OCI-M2 (cell line): ENCODE measurements at regions not wholly inside any gene's neighbourhood (a gene's known extent, or its start where the extent isn't known, plus 50 kb on each side); places are given as distances from the start of the nearest gene placed in this dataset.
"Not testable (repeated sequence)": the region's sequence is repeated elsewhere in the genome, so short reads cannot be mapped to it uniquely, and the experiment has no call there.

Source experiments
- DNase-seq: peaks from one replicate; lab custom pipeline; 2025; ENCODE audit not compliant: unreplicated experiment; lab: John Stamatoyannopoulos, UW

- no peak for DNase-seq
These were observed 424.0 kb upstream of the NECTIN3 start for GRCh38 chr3:110647586-110647985.

GRCh38 chr3:110650741-110651140, 420.9 kb upstream of the NECTIN3 start:
- no peak for DNase-seq

- DNase-seq = no peak
These were observed 416.6 kb upstream of the NECTIN3 start for GRCh38 chr3:110654843-110655502.

- DNase-seq = no peak
These were observed 415.1 kb upstream of the NECTIN3 start for GRCh38 chr3:110656394-110657025.

GRCh38 chr3:110664148-110664547, 407.5 kb upstream of the NECTIN3 start:
- DNase-seq = no peak

GRCh38 chr3:110666495-110666894, 405.1 kb upstream of the NECTIN3 start:
- no peak for DNase-seq

GRCh38 chr3:110667216-110667615, 404.4 kb upstream of the NECTIN3 start:
- DNase-seq = no peak

- no peak for DNase-seq
These were observed 401.2 kb upstream of the NECTIN3 start for GRCh38 chr3:110670407-110670806.

GRCh38 chr3:110677506-110677905, 394.1 kb upstream of the NECTIN3 start:
- no peak for DNase-seq

- no peak for DNase-seq
These were observed 392.3 kb upstream of the NECTIN3 start for GRCh38 chr3:110679285-110679684.

GRCh38 chr3:110680450-110680849, 391.2 kb upstream of the NECTIN3 start:
- DNase-seq = no peak

GRCh38 chr3:110684466-110684865, 387.1 kb upstream of the NECTIN3 start:
- DNase-seq = no peak

- DNase-seq = no peak
These were observed 386.0 kb upstream of the NECTIN3 start for GRCh38 chr3:110685630-110686029.

GRCh38 chr3:110686701-110687100, 384.9 kb upstream of the NECTIN3 start:
- DNase-seq = no peak

GRCh38 chr3:110687138-110687537, 384.5 kb upstream of the NECTIN3 start:
- DNase-seq = no peak

GRCh38 chr3:110697961-110698360, 373.7 kb upstream of the NECTIN3 start:
- no peak for DNase-seq

GRCh38 chr3:110704332-110704731, 367.3 kb upstream of the NECTIN3 start:
- DNase-seq = not testable (repeated sequence)

GRCh38 chr3:110708156-110708555, 363.5 kb upstream of the NECTIN3 start:
- DNase-seq = no peak

GRCh38 chr3:110710156-110710555, 361.5 kb upstream of the NECTIN3 start:
- no peak for DNase-seq

GRCh38 chr3:110710603-110711002, 361.0 kb upstream of the NECTIN3 start:
- no peak for DNase-seq

GRCh38 chr3:110711130-110711832, 360.3 kb upstream of the NECTIN3 start:
- no peak for DNase-seq

- DNase-seq = no peak
These were observed 359.6 kb upstream of the NECTIN3 start for GRCh38 chr3:110711851-110712516.
